Glutamatergic neuron (in vitro differentiated cells): ENCODE measurements at regions not wholly inside any gene's neighbourhood (a gene's known extent, or its start where the extent isn't known, plus 50 kb on each side); places are given as distances from the start of the nearest gene placed in this dataset.

ENCODE experiments used
- DNase-seq: peaks from one replicate; pipeline ENCODE4 v3.0.0; 2022
- H3K27ac Mint-ChIP-seq: one replicate; pipeline ENCODE4 v1.8.0; 2020; ENCODE audit warnings: mild to moderate bottlenecking, mixed read lengths, inconsistent platforms; ENCODE audit not compliant: unreplicated experiment
- H3K27me3 Mint-ChIP-seq: one replicate; pipeline ENCODE4 v1.8.0; 2020; ENCODE audit warnings: mild to moderate bottlenecking, moderate library complexity, mixed read lengths, inconsistent platforms; ENCODE audit not compliant: unreplicated experiment
- H3K36me3 Mint-ChIP-seq: one replicate; pipeline ENCODE4 v1.8.0; 2020; ENCODE audit warnings: mild to moderate bottlenecking, mixed read lengths, inconsistent platforms; ENCODE audit not compliant: unreplicated experiment
- H3K4me1 Mint-ChIP-seq: one replicate; pipeline ENCODE4 v1.8.0; 2020; ENCODE audit warnings: mild to moderate bottlenecking, low read depth, mixed read lengths, inconsistent platforms; ENCODE audit not compliant: unreplicated experiment
- H3K4me3 Mint-ChIP-seq: one replicate; pipeline ENCODE4 v1.8.0; 2020; ENCODE audit warnings: mild to moderate bottlenecking, mixed read lengths, inconsistent platforms; ENCODE audit not compliant: unreplicated experiment
- H3K9me3 Mint-ChIP-seq: one replicate; pipeline ENCODE4 v1.8.0; 2020; ENCODE audit warnings: mild to moderate bottlenecking, moderate library complexity, mixed read lengths, inconsistent platforms; ENCODE audit not compliant: unreplicated experiment
- TF ChIP-seq, protein P1 (sequence below): fragments of 200-600 bp; sonication (generic); IDR thresholded peaks from one replicate; pipeline ENCODE4 v1.5.0; 2021; ENCODE audit not compliant: partially characterized antibody, unreplicated experiment

DNA sequence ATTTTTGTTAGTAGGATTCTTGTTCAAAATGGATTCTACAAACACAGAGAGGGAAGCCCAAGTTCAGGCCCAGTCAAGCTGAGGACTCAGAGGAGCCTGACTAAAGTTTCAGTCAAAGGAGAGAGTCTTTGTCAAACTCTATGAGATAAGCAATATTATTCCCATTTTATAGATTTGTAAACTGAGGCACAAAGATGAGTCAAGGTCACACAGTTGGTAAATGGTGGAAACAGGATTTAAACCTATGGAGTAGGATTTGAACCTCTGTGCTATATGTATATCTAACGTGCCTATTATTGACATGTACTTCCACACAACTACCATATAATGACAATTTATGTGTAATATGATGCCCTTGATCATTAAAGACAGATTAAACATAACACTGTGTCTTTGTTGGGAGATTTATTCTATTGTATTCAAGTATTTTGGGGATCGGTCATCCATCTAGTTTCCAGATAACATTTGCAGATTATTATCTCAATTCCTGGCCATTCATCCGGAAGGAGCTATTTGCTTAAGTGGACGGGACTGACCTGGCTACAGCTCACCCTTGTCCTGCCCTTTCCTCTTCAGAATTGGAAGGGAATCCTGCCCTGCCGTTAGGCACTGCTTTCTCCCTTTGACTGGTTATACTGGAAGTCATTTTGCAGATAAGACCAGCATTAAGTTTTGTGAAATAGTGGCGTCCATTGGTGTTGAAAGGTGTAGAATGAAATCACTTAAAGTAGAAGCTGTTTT, 86.1 kb upstream of the LMO4 start:
- TF ChIP-seq, protein P1, sequence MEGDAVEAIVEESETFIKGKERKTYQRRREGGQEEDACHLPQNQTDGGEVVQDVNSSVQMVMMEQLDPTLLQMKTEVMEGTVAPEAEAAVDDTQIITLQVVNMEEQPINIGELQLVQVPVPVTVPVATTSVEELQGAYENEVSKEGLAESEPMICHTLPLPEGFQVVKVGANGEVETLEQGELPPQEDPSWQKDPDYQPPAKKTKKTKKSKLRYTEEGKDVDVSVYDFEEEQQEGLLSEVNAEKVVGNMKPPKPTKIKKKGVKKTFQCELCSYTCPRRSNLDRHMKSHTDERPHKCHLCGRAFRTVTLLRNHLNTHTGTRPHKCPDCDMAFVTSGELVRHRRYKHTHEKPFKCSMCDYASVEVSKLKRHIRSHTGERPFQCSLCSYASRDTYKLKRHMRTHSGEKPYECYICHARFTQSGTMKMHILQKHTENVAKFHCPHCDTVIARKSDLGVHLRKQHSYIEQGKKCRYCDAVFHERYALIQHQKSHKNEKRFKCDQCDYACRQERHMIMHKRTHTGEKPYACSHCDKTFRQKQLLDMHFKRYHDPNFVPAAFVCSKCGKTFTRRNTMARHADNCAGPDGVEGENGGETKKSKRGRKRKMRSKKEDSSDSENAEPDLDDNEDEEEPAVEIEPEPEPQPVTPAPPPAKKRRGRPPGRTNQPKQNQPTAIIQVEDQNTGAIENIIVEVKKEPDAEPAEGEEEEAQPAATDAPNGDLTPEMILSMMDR = no peak
- Mint-ChIP-seq H3K36me3 (no peaks in the 10 kb centered on the region), H3K4me1 (no peaks in the 10 kb centered on the region), H3K27me3 (peaks cover 3% of the 10 kb centered on the region), H3K9me3 (no peaks in the 10 kb centered on the region), H3K27ac (no peak overlapping the region), H3K4me3 (no peak overlapping the region)
- no peak for DNase-seq

DNA sequence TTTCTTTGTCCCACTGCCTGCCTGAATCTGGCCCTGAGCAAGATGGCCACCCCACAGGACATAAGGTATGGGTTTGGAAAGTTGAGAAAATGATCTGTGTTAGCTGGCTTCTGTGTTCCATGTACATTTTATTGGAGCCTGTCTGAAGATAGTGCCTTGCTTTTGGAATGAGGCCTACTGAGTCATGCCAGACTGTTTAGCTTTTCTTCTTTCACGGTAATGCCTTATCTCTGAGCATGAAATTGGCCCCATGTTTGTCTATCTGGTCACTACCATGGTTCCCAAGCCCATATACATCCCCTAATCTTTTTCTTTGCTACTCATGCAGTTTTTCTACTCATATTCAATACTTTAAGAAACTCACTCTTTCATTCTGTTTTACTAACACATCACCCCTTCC, 85.1 kb upstream of the LMO4 start:
- peaks cover 3% of the 10 kb centered on the region for H3K27me3 Mint-ChIP-seq
- H3K27ac Mint-ChIP-seq = no peak overlapping the region
- H3K4me1 Mint-ChIP-seq = no peaks in the 10 kb centered on the region

DNA sequence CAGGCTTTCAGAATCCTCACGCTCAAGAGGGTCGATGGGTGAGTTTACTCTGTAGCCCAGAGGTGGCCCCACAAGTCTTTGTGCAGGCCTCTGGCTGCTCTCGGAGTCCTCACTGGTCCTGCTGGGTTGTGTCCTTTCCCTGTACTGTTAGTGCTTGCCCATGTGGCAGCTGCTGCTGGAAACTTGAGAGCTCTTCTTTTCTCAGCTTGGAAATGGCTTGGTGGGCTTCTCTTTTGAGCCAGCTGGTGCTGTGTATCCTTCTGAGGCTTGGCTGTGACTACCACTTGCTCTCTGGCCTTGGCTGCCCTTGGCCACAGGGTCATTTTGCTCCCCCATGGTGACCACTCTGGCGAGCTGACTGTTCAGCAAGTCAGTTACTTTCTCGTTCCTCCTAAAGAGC, 82.2 kb upstream of the LMO4 start:
- Mint-ChIP-seq H3K27me3 (peaks cover 1% of the 10 kb centered on the region), H3K9me3 (no peaks in the 10 kb centered on the region), H3K36me3 (no peaks in the 10 kb centered on the region), H3K4me1 (no peaks in the 10 kb centered on the region), H3K27ac (no peak overlapping the region), H3K4me3 (no peak overlapping the region)
- no peak for DNase-seq
- TF ChIP-seq, protein P1 = no peak

More for the DNA sequence above, 85.1 kb upstream of the LMO4 start:
- Mint-ChIP-seq H3K4me3 (no peak overlapping the region), H3K36me3 (no peaks in the 10 kb centered on the region), H3K9me3 (no peaks in the 10 kb centered on the region)
- TF ChIP-seq, protein P1 = no peak
- no peak for DNase-seq

DNA sequence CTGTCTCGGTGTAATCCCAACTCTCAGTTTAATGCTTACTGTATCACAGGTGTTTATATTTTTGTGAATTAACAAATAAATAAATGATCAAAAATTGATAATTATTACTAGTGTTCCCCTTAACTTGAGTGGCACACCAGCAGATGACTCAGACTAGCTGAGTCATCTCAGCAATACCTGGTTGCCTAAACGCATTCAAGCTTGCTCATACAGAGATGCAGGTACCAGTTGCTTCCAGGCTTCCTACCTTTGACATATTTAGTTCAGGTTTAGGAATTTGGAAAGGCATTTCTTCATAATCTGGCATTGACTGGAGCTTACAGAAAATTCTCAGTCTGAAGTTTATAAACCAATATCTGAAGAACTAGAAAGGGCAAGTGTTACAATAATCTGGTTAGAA, 78.9 kb upstream of the LMO4 start:
- Mint-ChIP-seq H3K27me3 (no peaks in the 10 kb centered on the region), H3K9me3 (no peaks in the 10 kb centered on the region), H3K4me1 (no peaks in the 10 kb centered on the region), H3K4me3 (no peak overlapping the region), H3K27ac (no peak overlapping the region), H3K36me3 (peaks cover 5% of the 10 kb centered on the region)
- TF ChIP-seq, protein P1 = no peak
- DNase-seq = no peak

DNA sequence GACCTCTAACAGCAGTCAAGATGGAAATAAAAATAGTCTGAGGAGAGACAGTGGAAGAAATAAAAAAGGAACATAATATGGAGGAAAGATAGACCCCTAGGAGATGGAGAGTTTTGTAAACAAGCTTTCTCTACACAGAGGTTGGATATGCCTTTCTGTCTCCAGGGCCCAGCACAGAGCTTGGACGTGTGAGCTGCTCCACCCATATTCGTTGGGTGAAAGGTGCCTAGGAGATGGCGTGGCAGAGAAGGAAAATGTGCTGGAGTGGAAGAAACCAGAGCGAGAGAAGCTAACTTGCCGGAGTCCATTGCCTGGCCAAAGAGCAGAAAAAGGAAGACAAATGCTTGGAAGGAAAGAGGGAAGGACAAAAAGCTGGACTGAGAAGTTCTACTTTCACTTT, 78.3 kb upstream of the LMO4 start:
- H3K4me3 Mint-ChIP-seq = no peak overlapping the region
- H3K4me1 Mint-ChIP-seq = no peaks in the 10 kb centered on the region
- H3K27ac Mint-ChIP-seq = no peak overlapping the region
- TF ChIP-seq, protein P1 = no peak
- no peak for DNase-seq
- peaks cover 5% of the 10 kb centered on the region for H3K36me3 Mint-ChIP-seq
- no peaks in the 10 kb centered on the region for H3K9me3 Mint-ChIP-seq
- no peaks in the 10 kb centered on the region for H3K27me3 Mint-ChIP-seq
